ENCODE measurements at regions not wholly inside any gene's neighbourhood (a gene's known extent, or its start where the extent isn't known, plus 50 kb on each side); places are given as distances from the start of the nearest gene placed in this dataset.

DNA sequence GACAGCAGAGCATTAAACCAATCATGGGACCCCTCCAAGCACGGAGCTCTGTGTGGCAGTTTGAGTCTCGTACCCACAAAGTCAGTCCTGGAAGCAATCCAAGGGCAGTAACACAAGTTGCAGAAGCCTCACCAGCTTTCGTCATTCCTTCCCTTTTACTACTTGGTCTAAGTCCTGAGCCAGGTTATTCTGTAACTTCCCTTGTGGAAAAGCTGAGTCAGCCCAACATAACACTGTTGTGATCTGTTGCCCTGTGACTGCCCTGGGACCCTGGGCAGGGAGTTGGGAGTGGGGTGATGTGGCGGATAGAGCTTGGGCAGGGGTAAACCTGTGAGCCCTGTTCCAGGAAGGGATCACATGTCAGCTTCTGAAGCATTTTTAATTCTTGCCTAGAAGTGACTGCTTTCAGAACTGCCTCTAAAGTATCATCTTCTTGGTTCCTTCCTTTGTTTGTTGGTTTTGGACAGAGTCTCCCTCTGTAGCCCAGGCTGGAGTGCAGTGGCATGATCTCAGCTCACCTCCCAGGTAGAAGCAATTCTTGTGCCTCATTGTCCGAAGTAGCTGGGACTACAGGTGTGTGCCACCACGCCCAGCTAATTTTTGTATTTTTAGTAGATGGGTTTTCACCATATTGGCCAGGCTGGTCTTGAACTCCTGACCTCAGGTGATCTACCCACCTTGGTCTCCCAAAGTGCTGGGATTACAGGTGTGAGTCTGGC lies 183.7 kb upstream of the JAG1 start:
- DNase-seq (ENCODE audit: low read depth) = no peak

DNA sequence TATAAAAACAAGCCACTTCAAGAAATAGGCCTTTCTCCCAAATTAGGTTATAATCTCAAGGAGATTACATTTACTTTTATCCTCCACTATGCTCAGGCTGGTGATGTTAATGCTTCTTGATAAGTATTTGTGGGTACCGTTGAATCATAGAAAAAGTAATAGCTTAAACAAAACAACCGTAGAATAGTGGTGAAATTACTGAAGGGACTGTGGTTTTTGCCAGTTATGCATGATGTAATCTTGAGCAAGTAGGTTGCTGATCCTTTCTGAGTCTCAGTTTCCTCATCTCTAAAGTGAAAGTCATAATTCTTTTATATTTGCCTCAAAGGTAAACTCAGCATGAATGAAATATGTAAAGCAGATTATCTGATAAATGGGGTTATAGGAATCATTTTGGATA lies 187.3 kb upstream of the JAG1 start:
- TF ChIP-seq, protein P1, sequence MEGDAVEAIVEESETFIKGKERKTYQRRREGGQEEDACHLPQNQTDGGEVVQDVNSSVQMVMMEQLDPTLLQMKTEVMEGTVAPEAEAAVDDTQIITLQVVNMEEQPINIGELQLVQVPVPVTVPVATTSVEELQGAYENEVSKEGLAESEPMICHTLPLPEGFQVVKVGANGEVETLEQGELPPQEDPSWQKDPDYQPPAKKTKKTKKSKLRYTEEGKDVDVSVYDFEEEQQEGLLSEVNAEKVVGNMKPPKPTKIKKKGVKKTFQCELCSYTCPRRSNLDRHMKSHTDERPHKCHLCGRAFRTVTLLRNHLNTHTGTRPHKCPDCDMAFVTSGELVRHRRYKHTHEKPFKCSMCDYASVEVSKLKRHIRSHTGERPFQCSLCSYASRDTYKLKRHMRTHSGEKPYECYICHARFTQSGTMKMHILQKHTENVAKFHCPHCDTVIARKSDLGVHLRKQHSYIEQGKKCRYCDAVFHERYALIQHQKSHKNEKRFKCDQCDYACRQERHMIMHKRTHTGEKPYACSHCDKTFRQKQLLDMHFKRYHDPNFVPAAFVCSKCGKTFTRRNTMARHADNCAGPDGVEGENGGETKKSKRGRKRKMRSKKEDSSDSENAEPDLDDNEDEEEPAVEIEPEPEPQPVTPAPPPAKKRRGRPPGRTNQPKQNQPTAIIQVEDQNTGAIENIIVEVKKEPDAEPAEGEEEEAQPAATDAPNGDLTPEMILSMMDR (IDR thresholded peaks at IDR 0.05; ENCODE audit: control insufficient read depth, insufficient read depth, low read depth, low read length, missing control alignments) = no peak
- no peak for DNase-seq (ENCODE audit: low read depth)

More for the DNA sequence above, 183.7 kb upstream of the JAG1 start:
- no peak overlapping the region for H3K4me3 ChIP-seq (ENCODE audit: control insufficient read depth, low read depth, low read length)
- TF ChIP-seq, protein P1 (IDR thresholded peaks at IDR 0.05; ENCODE audit: control insufficient read depth, insufficient read depth, low read depth, low read length, missing control alignments) = no peak

DNA sequence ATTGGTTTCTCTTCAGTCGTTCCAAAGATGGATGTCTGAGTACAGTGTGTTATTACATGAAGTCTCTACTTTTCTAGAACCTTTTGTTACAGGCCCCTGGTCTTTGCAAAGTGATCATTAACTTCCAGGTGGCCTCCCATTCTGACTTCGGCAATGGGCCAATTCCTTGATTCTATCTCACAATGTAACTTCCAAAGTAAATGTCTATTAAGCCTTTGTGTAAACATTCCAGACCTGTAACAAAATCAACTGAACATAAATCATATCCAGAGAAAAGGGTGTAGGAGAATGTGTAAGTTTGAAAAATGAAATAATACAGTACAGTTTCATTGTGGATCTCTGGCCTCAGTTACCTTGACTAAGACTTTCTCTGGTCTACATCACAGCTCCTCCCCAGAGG lies 187.8 kb upstream of the JAG1 start:
- no peak for DNase-seq (ENCODE audit: low read depth)
- TF ChIP-seq, protein P1 (IDR thresholded peaks at IDR 0.05; ENCODE audit: control insufficient read depth, insufficient read depth, low read depth, low read length, missing control alignments) = no peak
- no peak overlapping the region for H3K4me3 ChIP-seq (ENCODE audit: control insufficient read depth, low read depth, low read length)

More for the DNA sequence above, 187.3 kb upstream of the JAG1 start:
- no peak overlapping the region for H3K4me3 ChIP-seq (ENCODE audit: control insufficient read depth, low read depth, low read length)

DNA sequence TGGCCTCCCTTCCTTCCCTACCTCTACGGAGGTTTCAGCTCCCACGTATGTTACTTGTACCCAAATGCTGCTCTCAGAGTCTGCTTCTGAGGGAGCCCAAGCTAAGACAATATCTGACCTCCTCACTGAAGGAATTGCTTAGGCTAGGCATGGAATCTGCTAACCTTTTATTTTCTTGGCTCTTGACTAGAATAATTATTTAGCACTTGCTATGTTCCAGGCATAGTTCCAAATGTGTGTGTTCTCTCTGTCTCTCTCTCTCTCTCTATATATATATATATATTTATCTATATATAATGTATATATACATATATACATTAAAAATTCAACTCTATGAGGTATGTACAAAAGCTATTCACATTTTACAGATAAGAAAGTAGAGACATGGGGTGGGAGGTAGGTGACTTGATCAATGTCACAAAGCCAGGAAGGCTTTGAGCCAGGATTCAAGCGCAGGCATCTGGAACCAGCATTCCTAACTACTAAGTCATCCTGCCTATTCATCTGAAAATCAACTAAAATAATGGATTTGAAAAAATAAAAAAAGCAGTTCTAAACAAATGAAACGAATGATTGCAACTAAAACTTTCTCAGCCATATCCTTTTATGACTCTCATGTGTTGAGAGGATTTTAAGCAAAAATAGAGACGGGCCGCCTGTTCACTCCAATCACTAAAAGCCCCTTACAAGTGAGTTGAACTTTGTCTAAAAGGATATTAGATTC lies 189.7 kb upstream of the JAG1 start:
- H3K4me3 ChIP-seq (ENCODE audit: control insufficient read depth, low read depth, low read length) = no peak overlapping the region
- TF ChIP-seq, protein P1 (IDR thresholded peaks at IDR 0.05; ENCODE audit: control insufficient read depth, insufficient read depth, low read depth, low read length, missing control alignments) = no peak

DNA sequence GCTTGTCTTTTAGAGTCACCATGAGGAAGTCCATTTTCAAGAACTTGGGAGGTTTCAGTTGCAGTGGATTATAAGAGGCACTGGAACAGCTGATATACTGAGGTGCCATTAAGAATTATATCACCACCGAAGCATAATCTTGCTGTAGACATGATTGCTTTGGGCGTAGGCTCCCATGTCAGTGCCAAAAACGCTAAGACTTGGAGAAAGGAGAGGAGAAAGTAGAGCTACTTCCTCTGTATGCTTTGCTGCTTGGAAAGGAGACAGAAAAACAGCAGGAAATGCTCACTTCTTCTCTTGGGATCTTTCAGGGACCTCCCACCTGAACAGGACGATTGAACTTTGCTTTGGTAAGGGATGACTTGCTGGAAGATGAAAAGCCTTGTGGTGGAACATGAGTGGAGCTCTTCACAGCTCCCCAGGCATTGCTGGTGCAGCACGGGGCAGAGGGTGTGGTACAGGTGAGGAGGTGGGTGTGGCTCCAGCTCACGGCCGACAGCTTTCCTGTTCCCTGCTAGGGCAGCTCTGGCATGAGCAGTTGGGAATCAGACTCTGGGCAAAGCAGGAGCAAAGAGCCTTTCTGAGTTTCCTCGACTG lies 190.4 kb upstream of the JAG1 start:
- no peak overlapping the region for H3K4me3 ChIP-seq (ENCODE audit: control insufficient read depth, low read depth, low read length)
- TF ChIP-seq, protein P1 (IDR thresholded peaks at IDR 0.05; ENCODE audit: control insufficient read depth, insufficient read depth, low read depth, low read length, missing control alignments) = no peak
- DNase-seq (ENCODE audit: low read depth) = no peak

More for the DNA sequence above, 189.7 kb upstream of the JAG1 start:
- no peak for DNase-seq (ENCODE audit: low read depth)

DNA sequence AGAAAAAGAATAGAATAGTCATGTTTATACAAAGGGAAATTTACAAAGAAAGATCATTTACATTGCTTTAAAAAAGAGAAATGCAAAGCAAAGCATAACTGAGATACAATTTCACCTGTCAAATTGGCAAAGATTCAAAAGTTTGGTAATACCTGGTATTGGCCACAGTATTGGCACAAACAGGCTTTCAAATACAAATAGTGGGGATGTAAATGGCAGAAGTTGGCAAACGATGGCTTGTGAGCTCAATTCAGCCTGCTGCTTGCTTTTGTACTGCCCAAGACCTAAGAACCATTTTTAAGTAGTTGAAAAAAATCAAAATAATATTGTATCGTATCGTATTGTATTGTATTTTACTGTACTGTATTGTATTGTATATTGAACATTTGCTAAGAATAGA lies 194.5 kb upstream of the JAG1 start:
- no peak overlapping the region for H3K4me3 ChIP-seq (ENCODE audit: control insufficient read depth, low read depth, low read length)
- TF ChIP-seq, protein P1 (IDR thresholded peaks at IDR 0.05; ENCODE audit: control insufficient read depth, insufficient read depth, low read depth, low read length, missing control alignments) = no peak
- no peak for DNase-seq (ENCODE audit: low read depth)

Data from AG09309 (cell line).